Transverse colon (tissue), 4 donors: ENCODE measurements at regions not wholly inside any gene's neighbourhood (a gene's known extent, or its start where the extent isn't known, plus 50 kb on each side); places are given as distances from the start of the nearest gene placed in this dataset.

Experiments used
- POLR2A ChIP-seq: fragments of 450-650 bp; IDR thresholded peaks from one replicate; pipeline ENCODE4 v1.6.1; 2016; ENCODE audit warnings: antibody characterized with exemption, mild to moderate bottlenecking, moderate library complexity
- POLR2AphosphoS5 ChIP-seq, 3 donors: sonication (generic); formaldehyde crosslinking; IDR thresholded peaks; one replicate each; pipeline ENCODE4 v1.6.1; 2016; ENCODE audit warnings: antibody characterized with exemption in 3 of 3
- TF ChIP-seq, protein P1 (sequence below), 5 experiments: fragments of 200-600 bp in 3 of 5; fragments of 450-650 bp in 2 of 5; sonication (generic) in 3 of 5; IDR thresholded peaks; 1 replicate in 2 of 5; 2 replicates in 3 of 5; pipeline ENCODE4 v1.5.1; 2016 to 2017; ENCODE audit warnings: antibody characterized with exemption in 5 of 5, inconsistent platforms in 3 of 5, mild to moderate bottlenecking in 2 of 5, moderate library complexity in 1 of 5

DNA sequence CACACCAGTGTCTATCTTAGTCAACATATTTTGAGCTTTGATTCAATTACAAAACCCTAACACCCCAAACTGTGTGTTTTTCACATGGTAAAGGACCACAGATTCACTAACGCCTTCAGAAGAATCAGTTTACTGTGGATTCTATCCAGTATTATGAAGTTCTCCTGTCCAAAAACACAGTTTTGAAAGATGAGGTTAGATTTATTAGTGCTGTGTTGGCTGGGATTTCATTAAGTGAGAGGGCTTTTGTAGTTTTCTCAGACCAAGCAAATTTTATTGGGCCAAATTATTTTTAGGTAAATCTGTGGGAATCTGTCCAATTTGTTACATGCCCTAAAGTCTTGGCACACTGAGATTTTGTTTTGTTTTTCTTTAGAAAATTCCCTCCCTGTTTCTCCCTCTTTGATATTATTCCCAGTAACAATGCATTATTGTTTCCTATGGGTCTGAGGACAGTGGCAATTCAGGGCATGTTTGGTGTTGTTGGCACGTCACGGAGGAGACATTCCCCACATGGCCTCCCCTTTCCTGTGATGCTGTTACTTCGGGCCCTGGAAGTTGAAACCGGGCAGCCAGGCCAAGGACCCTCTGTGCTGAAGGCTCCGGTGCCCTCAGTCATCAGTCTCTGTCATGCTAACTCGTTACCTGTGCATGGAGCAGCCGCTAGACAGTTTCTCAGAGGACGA, 87.5 kb upstream of the ALKAL2 start:
- TF ChIP-seq, protein P1, sequence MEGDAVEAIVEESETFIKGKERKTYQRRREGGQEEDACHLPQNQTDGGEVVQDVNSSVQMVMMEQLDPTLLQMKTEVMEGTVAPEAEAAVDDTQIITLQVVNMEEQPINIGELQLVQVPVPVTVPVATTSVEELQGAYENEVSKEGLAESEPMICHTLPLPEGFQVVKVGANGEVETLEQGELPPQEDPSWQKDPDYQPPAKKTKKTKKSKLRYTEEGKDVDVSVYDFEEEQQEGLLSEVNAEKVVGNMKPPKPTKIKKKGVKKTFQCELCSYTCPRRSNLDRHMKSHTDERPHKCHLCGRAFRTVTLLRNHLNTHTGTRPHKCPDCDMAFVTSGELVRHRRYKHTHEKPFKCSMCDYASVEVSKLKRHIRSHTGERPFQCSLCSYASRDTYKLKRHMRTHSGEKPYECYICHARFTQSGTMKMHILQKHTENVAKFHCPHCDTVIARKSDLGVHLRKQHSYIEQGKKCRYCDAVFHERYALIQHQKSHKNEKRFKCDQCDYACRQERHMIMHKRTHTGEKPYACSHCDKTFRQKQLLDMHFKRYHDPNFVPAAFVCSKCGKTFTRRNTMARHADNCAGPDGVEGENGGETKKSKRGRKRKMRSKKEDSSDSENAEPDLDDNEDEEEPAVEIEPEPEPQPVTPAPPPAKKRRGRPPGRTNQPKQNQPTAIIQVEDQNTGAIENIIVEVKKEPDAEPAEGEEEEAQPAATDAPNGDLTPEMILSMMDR (IDR thresholded peaks at IDR 0.05), result no peak
- TF ChIP-seq POLR2A (no peak), POLR2AphosphoS5 (IDR thresholded peaks at IDR 0.05) (no peak)
